ENCODE measurements at regions not wholly inside any gene's neighbourhood (a gene's known extent, or its start where the extent isn't known, plus 50 kb on each side); places are given as distances from the start of the nearest gene placed in this dataset.
A peak's percentile ranks its signal among the peaks of the same experiment; 100 is the strongest.

DNA sequence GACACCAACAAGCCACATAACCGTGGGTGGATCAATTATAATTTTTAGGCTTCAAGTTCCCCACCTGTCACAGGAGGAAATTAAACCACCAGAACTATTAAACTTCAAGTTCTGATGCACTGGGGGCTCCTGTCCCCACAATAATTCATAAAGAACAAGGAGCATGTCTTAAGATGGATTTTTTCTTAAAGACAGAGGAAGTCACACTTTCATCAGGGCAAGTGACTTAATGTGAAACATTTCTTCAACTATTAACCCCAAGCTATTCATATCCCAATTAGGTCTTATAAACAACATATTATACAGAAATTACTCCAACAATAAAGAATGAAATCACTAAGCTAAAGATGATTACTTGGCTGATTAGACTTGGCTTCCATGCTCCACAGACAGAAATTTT lies 292.5 kb downstream of the ETAA1 start:
- Histone ChIP-seq H3K9me3 (no peaks in the 10 kb centered on the region), H3K4me3 (no peak overlapping the region), H3K4me2 (no peak overlapping the region), H3K4me1 (no peaks in the 10 kb centered on the region), H3K27ac (no peak overlapping the region)
- WGBS (ENCODE audit: missing lambda C conversion rate) = 5% methylated on average over 1 of the region's 1 CpG
- TF ChIP-seq CEBPB (IDR thresholded peaks at IDR 0.05) (no peak), JUN (IDR thresholded peaks at IDR 0.05) (no peak), NFE2L2 (conservative IDR thresholded peaks at IDR 0.05; ENCODE audit: low read length) (no peak), ZSCAN20 (CRISPR knock-in tag; IDR thresholded peaks at IDR 0.05) (no peak), FOSB (CRISPR knock-in tag; IDR thresholded peaks at IDR 0.05) (no peak), HOXB13 (CRISPR knock-in tag; IDR thresholded peaks at IDR 0.05; ENCODE audit: low read depth) (no peak), HOXB5 (CRISPR knock-in tag; IDR thresholded peaks at IDR 0.05) (no peak), JUNB (IDR thresholded peaks at IDR 0.05) (no peak), SMC3 (IDR thresholded peaks at IDR 0.05) (no peak), POLR2A (IDR thresholded peaks at IDR 0.05; ENCODE audit: low read length) (no peak), RAD21 (conservative IDR thresholded peaks at IDR 0.05 in 1 of 2, IDR thresholded peaks at IDR 0.05 in 1 of 2) (no peak)
- TF ChIP-seq, protein P1, sequence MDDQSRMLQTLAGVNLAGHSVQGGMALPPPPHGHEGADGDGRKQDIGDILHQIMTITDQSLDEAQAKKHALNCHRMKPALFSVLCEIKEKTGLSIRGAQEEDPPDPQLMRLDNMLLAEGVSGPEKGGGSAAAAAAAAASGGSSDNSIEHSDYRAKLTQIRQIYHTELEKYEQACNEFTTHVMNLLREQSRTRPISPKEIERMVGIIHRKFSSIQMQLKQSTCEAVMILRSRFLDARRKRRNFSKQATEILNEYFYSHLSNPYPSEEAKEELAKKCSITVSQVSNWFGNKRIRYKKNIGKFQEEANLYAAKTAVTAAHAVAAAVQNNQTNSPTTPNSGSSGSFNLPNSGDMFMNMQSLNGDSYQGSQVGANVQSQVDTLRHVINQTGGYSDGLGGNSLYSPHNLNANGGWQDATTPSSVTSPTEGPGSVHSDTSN (IDR thresholded peaks at IDR 0.05) = no peak
- TF ChIP-seq, protein P2, sequence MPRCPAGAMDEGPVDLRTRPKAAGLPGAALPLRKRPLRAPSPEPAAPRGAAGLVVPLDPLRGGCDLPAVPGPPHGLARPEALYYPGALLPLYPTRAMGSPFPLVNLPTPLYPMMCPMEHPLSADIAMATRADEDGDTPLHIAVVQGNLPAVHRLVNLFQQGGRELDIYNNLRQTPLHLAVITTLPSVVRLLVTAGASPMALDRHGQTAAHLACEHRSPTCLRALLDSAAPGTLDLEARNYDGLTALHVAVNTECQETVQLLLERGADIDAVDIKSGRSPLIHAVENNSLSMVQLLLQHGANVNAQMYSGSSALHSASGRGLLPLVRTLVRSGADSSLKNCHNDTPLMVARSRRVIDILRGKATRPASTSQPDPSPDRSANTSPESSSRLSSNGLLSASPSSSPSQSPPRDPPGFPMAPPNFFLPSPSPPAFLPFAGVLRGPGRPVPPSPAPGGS (IDR thresholded peaks at IDR 0.05) = no peak
- TF ChIP-seq, protein P3, sequence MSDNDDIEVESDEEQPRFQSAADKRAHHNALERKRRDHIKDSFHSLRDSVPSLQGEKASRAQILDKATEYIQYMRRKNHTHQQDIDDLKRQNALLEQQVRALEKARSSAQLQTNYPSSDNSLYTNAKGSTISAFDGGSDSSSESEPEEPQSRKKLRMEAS (IDR thresholded peaks at IDR 0.05) = no peak
- no peak for DNase-seq (ENCODE audit: low read depth in 1 of 2, low spot score in 1 of 2)
- ChIA-PET POLR2A (no interaction called here), CTCF (interaction anchor here (0.6 kb wide), 2 partner anchors 91 to 633 kb away, joined by 3 read pairs; no protein-coding TSS in a partner anchor)
- ATAC-seq = no peak
- FAIRE-seq = no peak

DNA sequence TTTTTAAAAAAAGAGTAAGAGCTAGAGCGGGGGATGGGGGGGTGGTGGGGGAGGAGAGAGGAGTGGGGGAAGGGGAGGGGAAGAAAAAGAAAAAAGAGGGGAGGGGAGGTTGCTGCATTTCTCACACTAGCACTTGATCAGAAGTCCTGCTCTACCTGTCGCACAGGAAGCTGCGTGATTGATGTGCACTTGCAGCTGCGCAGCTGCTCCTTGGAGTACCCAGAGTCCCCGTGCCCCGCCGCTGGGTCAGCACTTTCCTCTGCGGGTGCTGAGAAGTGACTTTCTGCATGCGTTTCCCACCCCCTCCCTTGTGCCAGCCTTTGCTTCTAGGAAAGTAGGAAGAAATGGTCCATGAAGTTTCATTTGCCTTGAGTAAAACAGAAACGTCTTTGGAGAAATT lies 297.3 kb downstream of the ETAA1 start:
- no peak overlapping the region for H3K4me3 ChIP-seq
- WGBS (ENCODE audit: missing lambda C conversion rate) = 10% methylated on average over 10 of the region's 10 CpGs
- H3K4me2 ChIP-seq = peak overlapping the region; percentile 19; the same call in 1 of the 3 replicates
- no peaks in the 10 kb centered on the region for H3K9me3 ChIP-seq
- POLR2A ChIA-PET = no interaction called here
- no peak for DNase-seq (ENCODE audit: low read depth in 1 of 2, low spot score in 1 of 2)
- FAIRE-seq = no peak
- TF ChIP-seq MAFK (IDR thresholded peaks at IDR 0.05; ENCODE audit: partially characterized antibody) = no peak
- TF ChIP-seq TP53 (CRISPR knock-in tag; IDR thresholded peaks at IDR 0.05) = no peak
- TF ChIP-seq FOSB (CRISPR knock-in tag; IDR thresholded peaks at IDR 0.05) = no peak
- no peak for TF ChIP-seq KDM1A (IDR thresholded peaks at IDR 0.05; ENCODE audit: low read depth)
- no peak for TF ChIP-seq RAD21 (conservative IDR thresholded peaks at IDR 0.05 in 1 of 2, IDR thresholded peaks at IDR 0.05 in 1 of 2)
- ATAC-seq = peak in 1 of 2 experiments; percentile 40; a peak in 3 of 6 replicates
- no peaks in the 10 kb centered on the region for H3K4me1 ChIP-seq
- CTCF ChIA-PET = no interaction called here
- H3K27ac ChIP-seq = no peak overlapping the region

DNA sequence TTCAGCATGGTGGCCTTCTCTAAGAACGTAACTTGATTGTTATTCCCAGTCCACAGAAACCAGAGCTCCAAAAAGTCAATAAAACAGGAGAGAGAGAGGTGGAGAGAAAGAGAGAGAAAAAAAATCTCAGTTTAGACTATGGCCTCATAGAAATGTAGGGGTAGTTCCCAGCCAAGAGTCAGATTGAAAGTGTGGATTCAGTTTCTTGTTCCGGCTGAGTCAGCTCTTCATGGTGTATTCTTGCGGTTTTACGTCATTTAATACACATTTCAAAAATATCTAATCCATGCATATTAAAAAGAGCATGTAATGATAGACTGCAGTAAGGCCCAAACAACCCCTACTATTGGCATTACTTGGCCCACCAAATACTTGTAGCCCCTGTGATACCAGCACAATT lies 303.9 kb downstream of the ETAA1 start:
- no peak overlapping the region for H3K27ac ChIP-seq
- H3K4me3 ChIP-seq = no peak overlapping the region
- TF ChIP-seq RFX5 (IDR thresholded peaks at IDR 0.05) (no peak), GATA3 (IDR thresholded peaks at IDR 0.05; ENCODE audit: borderline replicate concordance) (no peak), EHMT2 (IDR thresholded peaks at IDR 0.05; ENCODE audit: low read depth) (no peak), KDM5A (IDR thresholded peaks at IDR 0.05) (no peak), MAFK (IDR thresholded peaks at IDR 0.05; ENCODE audit: partially characterized antibody) (peak; percentile 30), MYC (IDR thresholded peaks at IDR 0.05; ENCODE audit: borderline replicate concordance, low read length) (no peak), MAZ (IDR thresholded peaks at IDR 0.05; ENCODE audit: borderline replicate concordance, low read depth, low read length) (no peak)
- TF ChIP-seq, protein P4, sequence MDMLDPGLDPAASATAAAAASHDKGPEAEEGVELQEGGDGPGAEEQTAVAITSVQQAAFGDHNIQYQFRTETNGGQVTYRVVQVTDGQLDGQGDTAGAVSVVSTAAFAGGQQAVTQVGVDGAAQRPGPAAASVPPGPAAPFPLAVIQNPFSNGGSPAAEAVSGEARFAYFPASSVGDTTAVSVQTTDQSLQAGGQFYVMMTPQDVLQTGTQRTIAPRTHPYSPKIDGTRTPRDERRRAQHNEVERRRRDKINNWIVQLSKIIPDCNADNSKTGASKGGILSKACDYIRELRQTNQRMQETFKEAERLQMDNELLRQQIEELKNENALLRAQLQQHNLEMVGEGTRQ (IDR thresholded peaks at IDR 0.05) = no peak
- TF ChIP-seq, protein P3 (IDR thresholded peaks at IDR 0.05) = no peak
- CTCF ChIA-PET = no interaction called here
- H3K4me1 ChIP-seq = no peaks in the 10 kb centered on the region
- no peak for DNase-seq (ENCODE audit: low read depth in 1 of 2, low spot score in 1 of 2)
- 58% methylated on average over 4 of the region's 4 CpGs for WGBS (ENCODE audit: missing lambda C conversion rate)
- no peak overlapping the region for H3K4me2 ChIP-seq
- POLR2A ChIA-PET = no interaction called here
- no peaks in the 10 kb centered on the region for H3K9me3 ChIP-seq
- FAIRE-seq = no peak
- ATAC-seq = no peak
